Tibial nerve (tissue), 4 donors: ENCODE measurements at regions not wholly inside any gene's neighbourhood (a gene's known extent, or its start where the extent isn't known, plus 50 kb on each side); places are given as distances from the start of the nearest gene placed in this dataset.

ENCODE experiments used
- CTCF ChIP-seq, 5 experiments: fragments of 200-600 bp in 3 of 5; fragments of 450-650 bp in 2 of 5; sonication (generic) in 3 of 5; IDR thresholded peaks; one replicate each; pipeline ENCODE4 v1.5.1; 2016 to 2019; ENCODE audit warnings: antibody characterized with exemption in 5 of 5, mild to moderate bottlenecking in 3 of 5, moderate library complexity in 2 of 5
- EP300 ChIP-seq, 2 donors: sonication (generic); formaldehyde crosslinking; IDR thresholded peaks; one replicate each; pipeline ENCODE4 v1.6.1; 2017; ENCODE audit warnings: antibody characterized with exemption in 2 of 2, mild to moderate bottlenecking in 1 of 2

GRCh38 chr20:20821484-20822260 is 109.2 kb upstream of the RALGAPA2 start:
- TF ChIP-seq CTCF (IDR thresholded peaks at IDR 0.05): no peak
- TF ChIP-seq EP300 (IDR thresholded peaks at IDR 0.05): no peak
